ENCODE measurements at regions not wholly inside any gene's neighbourhood (a gene's known extent, or its start where the extent isn't known, plus 50 kb on each side); places are given as distances from the start of the nearest gene placed in this dataset.

DNA sequence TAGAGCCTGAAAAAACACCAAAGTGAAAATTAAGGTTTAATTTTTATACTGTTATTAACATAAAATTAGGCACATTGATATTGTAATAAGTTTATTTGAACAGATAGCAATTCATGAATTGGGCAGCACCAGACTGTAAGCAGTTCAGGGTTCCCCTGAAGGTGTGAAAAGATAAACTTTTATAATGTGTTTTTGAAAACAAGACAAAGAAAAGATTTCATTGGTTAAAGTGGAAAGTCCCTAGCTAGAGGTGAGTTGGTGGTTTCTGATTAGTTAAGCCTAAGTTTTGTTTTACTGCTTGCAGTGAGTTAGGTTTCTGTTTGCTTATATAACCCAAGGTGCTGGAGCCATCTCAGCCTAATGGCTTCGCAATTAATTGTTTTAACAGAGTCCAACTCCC lies 96.5 kb upstream of the RPS23 start:
- TF ChIP-seq, protein P1, sequence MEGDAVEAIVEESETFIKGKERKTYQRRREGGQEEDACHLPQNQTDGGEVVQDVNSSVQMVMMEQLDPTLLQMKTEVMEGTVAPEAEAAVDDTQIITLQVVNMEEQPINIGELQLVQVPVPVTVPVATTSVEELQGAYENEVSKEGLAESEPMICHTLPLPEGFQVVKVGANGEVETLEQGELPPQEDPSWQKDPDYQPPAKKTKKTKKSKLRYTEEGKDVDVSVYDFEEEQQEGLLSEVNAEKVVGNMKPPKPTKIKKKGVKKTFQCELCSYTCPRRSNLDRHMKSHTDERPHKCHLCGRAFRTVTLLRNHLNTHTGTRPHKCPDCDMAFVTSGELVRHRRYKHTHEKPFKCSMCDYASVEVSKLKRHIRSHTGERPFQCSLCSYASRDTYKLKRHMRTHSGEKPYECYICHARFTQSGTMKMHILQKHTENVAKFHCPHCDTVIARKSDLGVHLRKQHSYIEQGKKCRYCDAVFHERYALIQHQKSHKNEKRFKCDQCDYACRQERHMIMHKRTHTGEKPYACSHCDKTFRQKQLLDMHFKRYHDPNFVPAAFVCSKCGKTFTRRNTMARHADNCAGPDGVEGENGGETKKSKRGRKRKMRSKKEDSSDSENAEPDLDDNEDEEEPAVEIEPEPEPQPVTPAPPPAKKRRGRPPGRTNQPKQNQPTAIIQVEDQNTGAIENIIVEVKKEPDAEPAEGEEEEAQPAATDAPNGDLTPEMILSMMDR (IDR thresholded peaks at IDR 0.05; ENCODE audit: borderline replicate concordance, extremely low read depth, low read length, poor library complexity, severe bottlenecking) = no peak
- TF ChIP-seq EZH2 (IDR thresholded peaks at IDR 0.05; ENCODE audit: borderline replicate concordance, low read depth, low read length, severe bottlenecking) = no peak

Measured in DND-41 (cell line).